HG02759 (cell line): ENCODE measurements at regions not wholly inside any gene's neighbourhood (a gene's known extent, or its start where the extent isn't known, plus 50 kb on each side); places are given as distances from the start of the nearest gene placed in this dataset.
A peak's percentile ranks its signal among the peaks of the same experiment; 100 is the strongest.
"Not testable (repeated sequence)": the region's sequence is repeated elsewhere in the genome, so short reads cannot be mapped to it uniquely, and the experiment has no call there.

ENCODE experiments used
- ATAC-seq: cut with Tn5 transposase; IDR thresholded peaks from one replicate; pipeline ENCODE4 v1.9.1; 2021; ENCODE audit warnings: mild to moderate bottlenecking, moderate library complexity; ENCODE audit not compliant: unreplicated experiment

- ATAC-seq, result not testable (repeated sequence)
Measured at GRCh38 chr1:245102149-245102548, 52.6 kb upstream of the KIF26B start.

GRCh38 chr1:245099401-245099800 is 55.4 kb upstream of the KIF26B start:
- ATAC-seq, result no peak

- no peak for ATAC-seq
Measured at GRCh38 chr1:245098924-245099323, 55.9 kb upstream of the KIF26B start.

- no peak for ATAC-seq
Measured at GRCh38 chr1:245096311-245097066, 58.3 kb upstream of the KIF26B start.

- ATAC-seq, result no peak
Measured at GRCh38 chr1:245095903-245096302, 58.9 kb upstream of the KIF26B start.

DNA sequence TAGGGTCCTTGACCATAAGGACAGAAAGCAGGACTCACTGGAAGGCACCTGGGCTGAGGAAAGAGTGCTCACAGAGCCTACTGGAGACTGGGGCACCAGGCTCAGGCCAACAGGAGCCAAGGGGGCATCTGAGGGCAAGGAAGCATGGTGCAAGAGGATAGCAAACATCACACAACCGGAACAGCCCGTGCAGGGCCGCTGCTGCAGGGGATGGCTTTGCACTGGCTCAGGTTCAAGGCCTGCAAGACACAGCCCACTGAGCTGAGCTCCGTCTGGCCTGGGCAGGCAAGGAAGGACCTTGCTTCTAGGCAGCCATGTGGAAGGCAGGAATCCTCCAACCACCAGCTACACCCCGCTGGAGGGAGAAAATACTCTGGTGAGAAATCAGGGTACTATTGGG is 59.8 kb upstream of the KIF26B start:
- no peak for ATAC-seq

- ATAC-seq, result no peak
Measured at GRCh38 chr1:245094092-245094491, 60.7 kb upstream of the KIF26B start.

GRCh38 chr1:245092638-245092976 is 62.2 kb upstream of the KIF26B start:
- no peak for ATAC-seq

DNA sequence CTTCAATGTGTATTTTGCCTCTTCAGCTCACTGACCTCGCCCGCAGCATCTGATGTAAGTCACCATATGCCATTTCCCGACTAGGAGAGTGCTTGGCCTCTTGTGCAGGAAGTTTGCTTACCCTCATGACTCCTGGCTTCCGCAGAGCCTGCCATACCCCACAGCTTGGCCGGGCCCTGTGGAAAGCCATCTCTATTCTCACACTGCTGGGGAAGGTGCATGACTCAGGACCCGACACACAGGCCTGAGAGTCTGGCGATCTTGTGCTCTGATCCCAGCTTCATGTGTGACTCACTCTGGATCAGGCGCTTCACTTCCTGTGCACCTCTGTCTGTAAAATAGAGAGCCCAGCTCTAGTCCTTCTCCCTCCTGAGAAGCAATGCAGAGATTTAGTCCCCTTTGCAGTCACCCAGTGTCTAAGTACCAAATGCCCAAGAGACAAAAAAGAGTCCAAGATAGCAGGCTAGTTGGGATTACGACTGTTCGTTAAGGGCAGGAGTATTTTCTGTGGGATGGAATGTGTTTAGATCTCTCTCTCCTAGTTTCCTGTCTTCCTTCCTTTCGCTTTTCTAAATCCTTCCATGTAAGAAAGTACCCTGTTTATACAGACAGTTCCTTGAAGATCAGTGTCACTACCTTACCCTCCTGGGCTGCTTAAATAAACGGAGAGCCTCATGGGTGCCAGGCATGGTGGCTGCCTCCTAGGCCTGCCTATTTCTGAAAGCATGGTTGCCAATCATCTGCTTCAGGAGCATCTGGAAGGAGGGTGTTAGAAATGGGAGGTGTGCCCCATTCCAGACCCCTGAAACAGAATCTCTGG is 62.8 kb upstream of the KIF26B start:
- no peak for ATAC-seq

DNA sequence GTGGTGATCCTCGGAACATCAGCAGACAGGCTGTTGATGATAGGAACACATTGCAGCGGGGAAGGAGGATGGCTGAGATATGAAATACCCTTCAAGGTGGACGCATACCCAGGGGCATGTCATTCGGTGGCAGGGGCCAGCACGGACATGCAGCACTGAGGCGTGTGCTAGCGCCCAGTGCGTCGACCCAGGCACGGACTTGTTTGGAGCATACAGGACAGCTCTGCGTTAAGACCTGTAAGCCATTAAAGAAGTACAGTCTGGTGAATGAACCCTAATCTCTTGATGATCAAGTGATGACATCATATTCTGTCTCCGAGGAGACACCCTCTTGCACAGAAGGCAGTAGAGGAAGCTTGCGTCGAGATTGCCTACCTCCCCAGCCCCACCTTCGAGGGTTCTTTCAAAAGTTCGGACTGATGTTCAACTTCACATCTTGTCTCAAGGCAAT is 63.6 kb upstream of the KIF26B start:
- no peak for ATAC-seq

DNA sequence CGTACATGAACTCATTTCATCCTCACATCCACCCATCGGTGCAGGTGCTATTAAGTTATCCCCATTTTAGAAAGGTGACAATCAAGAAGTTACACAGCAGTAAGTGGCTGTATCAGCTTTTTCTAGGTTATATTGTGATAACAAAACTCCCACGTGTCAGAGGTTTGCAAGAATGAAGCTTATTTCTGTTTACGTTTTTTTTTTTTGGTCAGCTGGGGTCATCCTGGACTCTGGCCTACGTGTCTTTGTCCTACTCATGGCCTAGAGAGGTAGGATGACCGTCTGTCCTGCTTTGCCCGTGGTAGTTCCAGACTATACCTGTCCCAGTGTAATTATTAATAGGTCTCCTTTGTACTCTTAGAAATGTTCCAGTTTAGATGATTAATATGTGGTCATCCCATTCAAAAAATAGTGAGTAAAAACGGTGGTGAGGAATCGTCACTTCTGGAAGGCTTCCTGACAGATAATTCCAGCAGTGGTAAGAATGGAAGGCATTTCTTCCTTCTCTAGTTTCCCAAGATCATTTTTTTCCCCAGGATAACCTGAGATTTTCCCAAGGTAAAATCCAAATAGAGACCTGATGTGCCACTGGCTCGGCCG is 64.2 kb upstream of the KIF26B start:
- ATAC-seq, result no peak

DNA sequence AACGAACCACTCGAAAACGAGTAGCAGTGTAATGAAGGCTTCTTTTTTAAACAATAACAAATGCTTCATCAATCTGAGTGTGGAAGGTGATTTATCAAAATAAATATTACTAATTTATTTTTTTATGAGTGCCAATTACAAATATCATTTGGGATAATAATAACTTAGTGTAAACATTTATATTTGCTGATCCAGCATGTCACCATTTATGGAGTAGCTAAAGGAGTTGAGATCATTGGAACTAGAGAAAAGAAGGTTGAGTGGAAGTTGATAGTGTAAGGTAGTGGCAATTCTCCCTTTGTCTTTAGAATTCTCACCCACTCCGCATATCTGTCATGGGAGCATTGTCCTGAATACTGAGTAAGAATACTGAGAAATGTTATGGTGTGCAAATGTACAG is 67.1 kb upstream of the KIF26B start:
- ATAC-seq, result no peak

DNA sequence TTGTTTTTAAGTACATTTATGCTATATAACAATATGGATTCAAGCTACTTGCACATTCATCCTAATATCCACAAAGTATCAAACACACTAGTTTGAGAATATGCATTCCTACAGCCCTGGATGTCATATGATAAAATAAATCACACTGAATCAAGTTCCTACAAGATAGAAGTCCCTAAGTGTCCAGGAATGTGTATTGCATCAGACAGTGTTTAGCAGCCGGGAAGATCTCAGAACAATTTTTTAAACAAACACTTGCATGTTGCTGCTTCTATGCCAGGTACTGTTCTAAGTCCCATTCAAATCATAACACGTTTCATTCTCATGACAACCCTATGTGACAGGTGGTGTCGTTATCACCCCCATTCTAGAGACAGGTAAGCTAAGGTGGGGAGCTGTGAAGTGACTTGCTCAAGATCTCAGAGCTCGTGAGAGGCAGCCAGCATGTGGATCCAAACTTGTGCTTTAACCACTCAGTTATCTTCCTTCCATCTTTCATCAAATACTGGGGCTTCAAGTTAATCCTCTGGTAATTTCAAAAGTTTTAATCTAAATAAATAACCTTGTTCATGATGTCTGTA is 68.3 kb upstream of the KIF26B start:
- ATAC-seq, result no peak

DNA sequence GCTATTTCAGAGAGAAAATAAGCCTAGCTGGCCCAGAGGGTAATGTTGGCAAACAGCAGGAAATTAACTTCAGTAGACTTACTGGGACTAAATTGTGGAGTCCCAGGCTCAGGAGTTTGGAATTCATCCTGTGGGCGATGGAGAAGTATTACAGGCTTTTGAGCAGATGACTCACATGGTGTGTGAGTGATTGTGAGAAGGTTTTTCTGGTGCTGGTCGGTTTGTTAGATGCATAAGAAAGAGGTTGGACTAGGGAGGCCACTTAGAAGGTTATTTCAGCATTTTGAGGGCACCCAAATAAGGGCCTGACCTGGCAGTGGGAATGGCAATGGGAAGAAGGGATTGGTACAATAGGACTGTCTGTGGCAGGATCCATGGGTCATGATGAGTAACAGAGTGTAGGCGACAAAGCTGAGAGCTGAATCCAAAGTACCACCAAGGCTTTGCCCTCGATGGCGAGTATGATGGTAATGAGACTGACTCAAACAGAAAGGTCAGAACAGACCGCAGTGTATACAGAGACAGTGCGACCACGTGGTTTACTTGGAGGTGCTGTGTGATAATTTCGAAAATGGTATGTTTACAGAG is 69.2 kb upstream of the KIF26B start:
- peak; percentile 66 for ATAC-seq

- no peak for ATAC-seq
Measured at GRCh38 chr1:245084551-245084950, 70.2 kb upstream of the KIF26B start.

- no peak for ATAC-seq
Measured at GRCh38 chr1:245079021-245079609, 75.7 kb upstream of the KIF26B start.

DNA sequence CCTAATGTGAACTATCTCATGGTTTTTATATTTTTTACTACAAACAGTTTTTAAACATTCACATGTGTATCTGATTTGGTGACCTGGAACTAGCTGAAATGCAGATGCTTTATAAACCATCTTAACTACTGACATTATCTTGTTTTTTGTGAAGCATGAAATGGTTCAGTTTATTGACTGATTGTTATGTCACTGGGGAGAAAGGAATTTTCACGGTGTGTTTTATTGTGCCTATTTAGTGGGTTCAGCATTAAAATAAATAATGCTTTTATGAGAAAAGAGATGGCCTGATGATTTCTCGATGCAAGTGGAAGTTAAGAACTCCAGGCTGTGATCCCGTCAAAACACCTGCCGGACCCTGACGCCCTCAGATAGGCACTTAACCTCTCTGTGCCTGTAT is 79.9 kb upstream of the KIF26B start:
- no peak for ATAC-seq

DNA sequence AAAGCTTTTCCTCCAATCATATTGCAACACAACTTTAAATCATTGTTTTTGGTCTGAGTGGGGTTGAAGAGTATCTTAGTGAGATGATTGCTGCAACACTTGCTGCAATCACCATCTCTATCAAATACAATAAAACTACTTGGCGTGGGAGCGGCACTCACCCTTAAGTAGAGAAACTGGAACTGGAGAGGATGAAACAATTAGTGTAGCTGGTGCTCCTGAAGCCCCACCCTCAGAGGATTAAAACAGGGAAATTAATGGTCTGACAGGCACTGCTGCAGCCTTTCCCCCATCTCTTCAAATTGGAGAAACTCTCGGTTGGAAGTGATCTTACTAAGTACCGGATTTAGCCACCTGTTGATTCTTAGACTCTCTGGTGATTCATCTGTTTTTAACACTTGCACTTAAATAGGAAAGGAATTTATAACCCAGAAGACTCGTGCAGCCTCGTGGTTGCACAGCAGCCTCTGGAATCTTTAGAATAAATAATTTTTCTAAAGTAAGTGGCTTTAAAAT is 80.5 kb upstream of the KIF26B start:
- no peak for ATAC-seq

DNA sequence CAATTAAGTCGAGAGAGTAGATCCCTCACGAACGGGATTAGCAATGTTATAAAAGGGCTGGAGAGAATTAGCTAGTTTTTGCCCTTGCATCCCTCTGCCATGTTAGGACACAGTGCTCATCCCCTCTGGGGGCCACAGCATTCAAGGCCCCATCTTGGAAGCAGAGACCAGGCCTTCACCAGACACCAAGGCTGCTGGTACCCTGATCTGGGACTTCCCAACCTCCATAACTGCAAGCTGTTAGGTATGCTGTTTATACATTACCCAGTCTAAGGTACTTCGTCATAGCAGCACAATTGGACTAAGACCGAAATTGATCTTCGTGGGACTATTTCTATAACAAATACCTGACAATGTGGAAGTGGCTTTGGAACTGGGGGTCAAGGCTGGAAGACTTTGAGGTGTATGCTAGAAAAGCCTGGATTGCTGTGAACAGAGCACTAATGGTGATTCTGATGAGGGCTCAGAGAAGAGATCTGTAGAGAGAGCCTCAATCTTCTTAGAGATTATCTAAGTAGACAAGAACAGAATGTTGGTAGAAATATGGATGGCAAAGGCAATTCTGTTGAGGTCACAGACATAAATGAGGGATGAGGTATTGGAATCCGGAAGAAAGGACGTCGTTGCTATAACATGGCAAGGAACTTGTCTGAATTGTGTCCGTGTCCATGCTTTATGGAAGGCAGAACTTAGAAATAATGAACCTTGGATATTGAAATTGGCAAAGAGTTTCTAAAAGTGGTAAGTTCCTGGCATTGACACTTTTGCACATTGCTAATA is 83.8 kb upstream of the KIF26B start:
- ATAC-seq, result no peak

DNA sequence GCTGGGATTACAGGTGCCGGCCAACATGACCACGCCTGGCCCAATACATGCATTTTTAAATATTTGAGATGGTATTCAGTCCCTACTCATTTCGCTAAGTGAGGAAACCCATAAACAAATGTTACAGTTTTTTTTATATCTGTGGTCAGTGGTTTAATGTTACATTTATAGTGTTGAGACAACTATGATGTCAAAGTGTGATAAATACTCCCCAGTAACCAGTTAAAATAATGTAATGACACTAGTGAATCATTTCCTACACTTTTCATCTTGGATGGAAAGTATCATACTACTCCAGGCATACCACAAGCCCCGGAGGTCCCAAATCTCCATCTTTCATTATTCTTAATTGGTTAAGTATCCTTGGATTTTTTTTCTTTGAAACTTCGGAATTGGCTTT is 87.5 kb upstream of the KIF26B start:
- ATAC-seq, result no peak
